GM19351 (cell line): ENCODE measurements at regions not wholly inside any gene's neighbourhood (a gene's known extent, or its start where the extent isn't known, plus 50 kb on each side); places are given as distances from the start of the nearest gene placed in this dataset.
"Not testable (repeated sequence)": the region's sequence is repeated elsewhere in the genome, so short reads cannot be mapped to it uniquely, and the experiment has no call there.

Source experiments
- ATAC-seq: cut with Tn5 transposase; IDR thresholded peaks from one replicate; pipeline ENCODE4 v1.9.1; 2021; ENCODE audit warnings: mild to moderate bottlenecking, moderate library complexity; ENCODE audit not compliant: unreplicated experiment

DNA sequence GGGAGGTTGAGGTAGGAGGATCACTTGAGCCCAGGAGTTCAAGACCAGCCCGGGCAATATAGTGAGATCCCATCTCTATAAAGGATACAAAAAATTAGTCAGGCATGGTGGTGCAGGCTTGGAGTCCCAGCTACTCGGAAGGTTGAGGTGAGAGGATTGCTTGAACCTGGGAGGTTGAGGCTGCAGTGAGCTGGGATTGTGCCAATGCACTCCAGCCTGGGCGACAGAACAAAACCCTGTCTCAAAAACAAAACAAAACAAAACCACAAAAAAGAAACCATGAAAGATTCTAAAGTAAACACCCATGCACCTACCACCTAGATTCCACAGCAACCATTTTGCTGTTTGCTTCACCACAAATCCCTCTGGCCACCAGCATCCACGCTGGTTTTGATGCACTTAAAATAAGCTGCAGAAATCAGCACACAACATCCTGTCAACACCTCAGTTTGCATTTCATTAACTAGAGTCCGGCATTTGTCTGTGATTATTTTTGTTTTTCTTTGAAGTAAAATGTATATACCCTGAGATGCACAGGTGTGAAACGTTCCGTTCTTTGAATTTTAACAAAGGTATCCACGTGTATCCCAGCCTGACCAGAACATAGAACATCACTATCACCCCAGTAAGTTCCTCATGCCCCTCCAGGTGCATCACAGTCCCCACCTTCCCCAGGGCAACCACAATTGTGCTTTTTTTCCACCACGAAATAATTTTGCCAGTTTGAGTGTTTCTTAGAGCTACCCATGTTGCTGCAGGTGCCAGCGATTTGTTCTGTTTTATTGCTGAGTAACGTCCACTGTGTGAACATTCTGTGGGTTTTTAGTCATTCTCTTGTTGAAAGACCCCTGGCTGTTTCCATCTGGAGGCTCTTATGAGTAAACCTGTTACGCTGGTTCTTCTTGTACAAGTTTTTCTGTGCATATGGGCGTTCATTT, 191.5 kb downstream of the SEC14L1 start:
- ATAC-seq, result no peak

- no peak for ATAC-seq
Observed at GRCh38 chr17:77332981-77333685, 192.4 kb downstream of the SEC14L1 start.

DNA sequence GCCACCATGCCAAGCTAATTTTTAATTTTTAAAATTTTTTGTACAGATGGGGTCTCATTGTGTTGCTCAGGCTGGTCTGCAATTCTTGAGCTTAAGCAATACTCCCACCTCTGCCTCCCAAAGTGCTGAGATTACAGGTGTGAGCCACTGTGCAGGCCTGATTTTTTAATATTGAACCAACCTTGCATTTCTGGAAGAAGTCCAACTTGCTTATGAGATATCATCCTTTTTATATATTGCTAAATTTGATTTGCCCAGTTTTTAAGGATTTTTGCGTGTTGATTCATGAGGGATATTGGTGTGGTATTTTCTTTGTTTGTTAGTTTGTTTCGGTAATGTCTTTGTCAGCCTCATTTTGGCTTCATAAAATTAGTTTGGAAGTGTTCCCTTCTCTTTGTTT, 196.4 kb downstream of the SEC14L1 start:
- no peak for ATAC-seq

DNA sequence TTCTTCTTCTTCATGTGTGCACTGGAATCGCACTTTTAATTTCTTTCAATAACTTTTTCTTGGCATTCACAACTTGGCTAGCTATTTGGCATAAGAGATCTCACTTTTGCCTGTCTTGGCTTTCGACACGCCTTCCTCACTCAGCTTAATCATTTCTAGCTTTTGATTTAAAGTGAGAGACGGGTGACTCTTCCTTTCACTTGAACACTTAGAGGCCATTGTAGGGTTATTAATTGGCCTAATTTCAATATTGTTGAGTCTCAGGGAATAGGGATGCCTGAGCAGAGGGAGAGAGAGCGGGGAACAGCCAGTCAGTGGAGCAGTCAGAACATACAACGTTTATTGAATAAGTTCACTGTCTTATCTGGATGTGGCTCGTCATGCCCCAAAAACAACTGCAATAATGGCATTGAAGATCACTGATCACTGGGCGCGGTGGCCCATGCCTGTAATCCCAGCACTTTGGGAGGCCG, 200.3 kb downstream of the SEC14L1 start:
- ATAC-seq, result no peak

DNA sequence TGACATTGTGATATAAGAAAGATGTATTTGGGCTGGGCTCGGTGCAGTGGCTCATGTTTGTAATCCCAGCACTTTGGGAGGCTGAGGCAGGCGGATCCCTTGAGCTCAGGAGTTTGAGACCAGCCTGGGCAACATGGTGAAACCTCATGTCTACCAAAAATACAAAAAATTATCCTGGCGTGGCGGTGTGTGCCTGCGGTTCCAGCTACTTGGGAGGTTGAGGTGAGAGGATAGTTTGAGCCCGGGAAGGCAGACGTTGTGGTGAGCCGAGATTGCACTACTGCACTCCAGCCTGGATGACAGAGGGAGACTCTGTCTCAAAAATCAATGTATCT, 201.9 kb downstream of the SEC14L1 start:
- ATAC-seq, result not testable (repeated sequence)

DNA sequence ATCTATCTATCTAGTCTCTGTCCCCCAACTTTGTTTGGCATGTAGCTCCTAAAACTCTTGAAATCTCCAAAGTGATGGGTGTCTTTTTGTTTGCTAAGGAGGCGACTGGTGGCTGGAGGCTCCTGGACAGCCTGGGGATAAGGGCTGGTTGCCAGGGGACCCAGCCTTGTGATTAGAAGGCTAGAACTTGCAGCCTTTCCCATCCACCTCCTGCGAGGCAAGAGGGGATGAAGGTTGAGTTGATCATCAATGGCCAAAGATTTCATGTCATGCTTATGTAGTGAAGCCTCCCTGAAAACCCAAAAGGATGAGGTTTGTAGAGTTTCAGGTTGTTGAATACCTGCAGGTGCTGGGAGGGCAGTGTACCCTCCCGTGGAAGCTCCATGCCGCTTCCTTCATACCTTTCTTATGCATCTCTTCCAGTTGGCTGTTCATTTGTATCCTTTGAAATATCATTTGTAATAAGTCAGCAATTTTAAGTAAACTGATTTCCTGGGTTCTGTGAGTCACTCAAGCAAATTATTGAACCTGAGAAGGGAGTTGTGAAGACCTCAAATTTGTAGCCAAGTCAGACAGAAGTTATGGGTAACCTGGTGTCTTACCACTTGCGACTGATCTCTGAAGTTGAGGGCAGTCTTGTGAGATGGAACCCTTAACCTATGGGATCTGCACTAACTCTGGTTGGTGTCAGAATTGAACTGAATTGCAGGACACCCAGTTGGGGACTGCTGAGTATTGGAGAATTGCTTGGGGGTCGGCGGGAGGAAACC, 202.4 kb downstream of the SEC14L1 start:
- ATAC-seq, result no peak

DNA sequence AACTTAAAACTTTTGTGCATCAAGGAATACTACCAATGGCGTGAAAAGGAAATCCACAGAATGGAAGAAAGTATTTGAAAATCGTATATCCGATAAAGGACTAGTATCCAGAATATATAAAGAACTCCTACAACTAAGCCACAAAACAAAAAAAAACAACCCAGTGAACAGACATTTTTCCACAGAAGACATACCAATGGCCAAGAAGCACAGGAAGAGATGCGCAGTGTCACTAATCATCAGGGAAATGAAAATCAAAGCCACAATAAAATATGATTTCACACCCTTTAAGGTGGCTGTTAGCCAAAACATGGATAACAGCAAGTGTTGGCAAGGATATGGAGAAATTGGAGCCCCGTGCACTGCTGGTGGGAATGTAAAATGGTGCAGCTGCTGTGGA, 203.3 kb downstream of the SEC14L1 start:
- no peak for ATAC-seq

DNA sequence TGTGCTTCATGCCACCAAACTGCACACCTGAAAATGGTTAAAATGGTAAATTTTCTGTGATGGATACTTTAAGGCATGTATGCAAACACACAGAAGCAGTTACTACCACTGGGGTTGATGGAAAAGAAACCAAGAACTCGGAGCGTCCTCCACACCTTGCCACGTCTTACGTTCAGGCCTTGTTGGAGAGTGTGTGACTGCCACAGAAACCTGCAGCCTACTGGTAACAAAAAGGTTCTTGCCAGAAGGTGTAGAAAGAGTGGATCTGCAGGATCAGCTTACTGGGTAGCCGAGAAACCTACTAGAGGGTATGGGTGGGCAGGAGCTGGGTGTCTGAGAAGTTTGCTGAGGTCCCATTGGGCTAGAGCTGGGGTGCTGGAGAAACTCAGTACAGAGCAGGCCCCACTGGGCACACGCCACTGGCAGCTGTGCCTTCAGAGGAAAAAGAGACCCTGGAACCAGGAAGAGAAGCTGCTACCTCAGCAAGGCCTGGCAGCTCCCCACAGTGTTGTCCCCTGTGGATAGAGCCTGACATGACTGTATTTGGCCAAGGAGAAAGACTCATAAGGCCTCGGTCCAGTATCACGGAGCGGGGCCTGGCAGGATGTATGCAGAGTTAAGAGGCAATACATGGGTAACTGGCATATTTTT, 204.6 kb downstream of the SEC14L1 start:
- ATAC-seq, result no peak

- ATAC-seq, result no peak
Observed at GRCh38 chr17:77346765-77347164, 206.0 kb downstream of the SEC14L1 start.

DNA sequence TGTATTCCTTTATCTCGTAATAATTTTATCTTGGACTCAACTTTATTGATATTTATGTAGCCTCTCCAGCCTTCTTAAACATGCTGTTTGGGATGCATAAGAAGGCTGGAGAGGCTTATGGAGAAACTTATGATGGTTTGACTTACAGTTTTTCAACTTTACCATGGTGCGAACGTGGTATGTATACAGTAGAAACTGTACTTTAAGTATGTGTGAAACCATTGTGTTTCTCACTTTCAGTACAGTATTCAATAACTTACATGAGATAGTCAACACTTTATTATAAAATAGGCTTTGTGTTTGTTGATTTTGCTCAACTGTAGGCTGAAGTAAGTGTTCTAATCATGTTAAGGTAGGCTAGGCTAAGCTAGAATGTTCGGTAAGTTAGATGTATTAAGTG, 206.8 kb downstream of the SEC14L1 start:
- ATAC-seq, result no peak

DNA sequence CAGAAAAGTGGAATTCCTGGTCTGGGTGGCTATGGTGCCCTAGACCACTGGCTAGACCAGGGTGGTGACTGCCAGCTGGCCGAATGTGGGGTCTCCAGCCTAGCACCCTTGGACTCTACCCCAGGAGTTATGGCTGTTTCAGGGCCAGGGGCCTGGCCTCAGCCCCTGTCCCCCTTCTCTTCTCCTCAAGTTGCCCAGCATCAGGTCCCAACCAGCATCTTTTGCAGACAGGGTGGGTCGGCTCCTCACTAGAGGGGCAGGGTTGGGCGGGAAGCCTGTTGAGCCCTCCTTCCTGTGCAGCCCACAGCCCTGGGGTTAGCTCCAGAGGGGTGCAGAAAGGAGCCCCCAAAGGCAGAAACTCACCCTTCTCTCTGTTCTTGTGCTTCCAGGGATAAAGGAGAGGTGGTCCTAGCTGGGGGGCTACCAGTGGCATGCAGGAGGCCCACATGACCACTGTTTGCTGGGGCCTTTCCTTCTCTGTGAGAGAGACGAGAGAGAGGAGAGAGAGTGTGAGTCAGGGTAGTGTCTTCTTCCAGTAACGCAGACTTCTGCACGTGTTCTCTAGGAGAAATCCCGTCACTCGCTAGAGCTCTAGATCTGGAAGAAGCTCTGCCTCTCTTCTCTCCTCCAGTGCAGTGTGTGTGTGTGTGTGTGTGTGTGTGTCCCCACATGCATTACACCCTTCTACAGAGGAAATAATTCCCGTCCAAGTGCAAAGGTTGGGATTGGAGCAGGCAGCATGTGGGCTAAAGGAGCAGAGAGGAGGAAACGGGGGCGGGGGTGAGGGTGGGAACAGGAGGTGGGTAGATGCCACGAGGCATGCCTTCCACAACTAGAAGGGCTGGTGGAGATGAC, 209.4 kb downstream of the SEC14L1 start:
- ATAC-seq, result no peak

- ATAC-seq, result no peak
Observed at GRCh38 chr17:77352441-77352840, 211.7 kb downstream of the SEC14L1 start.

DNA sequence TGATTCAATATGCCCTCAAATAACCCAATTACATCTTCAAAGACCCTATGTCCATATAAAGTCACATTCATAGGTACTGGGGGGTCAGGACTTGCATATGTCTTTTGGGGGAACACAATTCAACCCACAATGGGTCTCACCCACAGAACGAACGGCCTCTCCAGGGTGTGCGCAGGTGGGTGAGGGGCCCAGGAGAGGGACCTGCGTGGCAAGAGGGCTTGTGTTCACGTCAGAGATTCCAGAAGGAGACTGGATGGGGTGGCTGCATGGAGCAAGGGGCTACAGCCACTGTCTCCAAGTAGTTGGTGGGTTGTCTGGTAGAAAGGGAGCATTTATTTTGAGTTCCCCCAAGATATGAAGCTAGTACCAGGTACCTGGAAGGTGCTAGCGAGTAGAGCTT, 212.2 kb downstream of the SEC14L1 start:
- ATAC-seq, result no peak

GRCh38 chr17:77353684-77354419, 213.1 kb downstream of the SEC14L1 start:
- ATAC-seq, result no peak

DNA sequence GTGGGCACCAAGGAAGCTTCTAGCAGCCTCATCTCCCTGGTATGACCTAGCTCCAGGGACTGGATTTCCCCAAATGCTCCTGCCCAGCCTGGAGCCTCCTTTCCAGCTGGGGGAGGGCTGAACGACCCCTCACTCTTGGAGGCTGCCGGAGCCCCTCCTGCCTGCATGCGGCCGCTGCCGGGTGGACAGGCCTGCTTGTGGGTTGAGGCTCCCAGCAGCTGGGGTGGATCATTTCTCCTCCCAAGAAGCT, 213.6 kb downstream of the SEC14L1 start:
- no peak for ATAC-seq

DNA sequence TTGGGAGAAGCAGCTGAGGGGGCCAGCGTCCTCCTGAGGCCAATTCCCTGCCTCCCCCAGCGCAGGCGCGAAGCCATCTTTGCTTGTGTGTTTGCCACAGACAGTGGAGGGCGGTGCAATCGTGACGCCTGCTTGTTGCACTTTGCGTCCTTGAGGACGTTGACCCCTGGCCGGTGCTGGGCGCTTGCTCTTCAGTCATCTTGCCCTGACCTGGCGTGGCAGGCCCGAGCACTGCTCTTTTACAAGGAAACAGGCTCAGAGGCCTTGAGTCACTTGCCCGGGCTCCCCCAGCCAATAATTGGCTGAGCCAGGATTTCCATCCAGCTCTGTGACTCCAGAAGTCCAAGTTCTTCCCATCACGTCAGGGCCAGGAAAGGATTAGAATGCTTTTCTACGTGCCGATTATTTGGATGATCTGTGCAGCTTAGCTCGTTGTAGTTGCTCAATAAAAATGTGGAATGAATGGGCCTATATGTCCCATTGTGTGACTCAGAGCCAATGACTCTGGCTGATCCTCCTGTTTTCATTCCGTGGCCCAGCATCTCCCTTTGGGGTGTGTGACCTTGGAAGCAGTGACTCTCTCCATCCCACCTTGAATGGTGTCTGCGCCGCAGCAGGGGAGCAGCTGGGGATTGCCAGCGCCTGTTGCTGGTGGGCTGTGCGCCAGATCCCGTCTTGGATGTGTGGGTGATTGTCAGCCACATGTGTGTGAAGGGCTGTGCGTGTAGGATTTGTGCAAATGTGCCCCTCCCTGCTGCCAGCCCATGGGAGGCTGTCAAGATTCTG, 214.1 kb downstream of the SEC14L1 start:
- ATAC-seq, result no peak

GRCh38 chr17:77356109-77356689, 215.4 kb downstream of the SEC14L1 start:
- no peak for ATAC-seq

- no peak for ATAC-seq
Observed at GRCh38 chr17:77356690-77357201, 216.0 kb downstream of the SEC14L1 start.
